ENCODE measurements at regions not wholly inside any gene's neighbourhood (a gene's known extent, or its start where the extent isn't known, plus 50 kb on each side); places are given as distances from the start of the nearest gene placed in this dataset.

DNA sequence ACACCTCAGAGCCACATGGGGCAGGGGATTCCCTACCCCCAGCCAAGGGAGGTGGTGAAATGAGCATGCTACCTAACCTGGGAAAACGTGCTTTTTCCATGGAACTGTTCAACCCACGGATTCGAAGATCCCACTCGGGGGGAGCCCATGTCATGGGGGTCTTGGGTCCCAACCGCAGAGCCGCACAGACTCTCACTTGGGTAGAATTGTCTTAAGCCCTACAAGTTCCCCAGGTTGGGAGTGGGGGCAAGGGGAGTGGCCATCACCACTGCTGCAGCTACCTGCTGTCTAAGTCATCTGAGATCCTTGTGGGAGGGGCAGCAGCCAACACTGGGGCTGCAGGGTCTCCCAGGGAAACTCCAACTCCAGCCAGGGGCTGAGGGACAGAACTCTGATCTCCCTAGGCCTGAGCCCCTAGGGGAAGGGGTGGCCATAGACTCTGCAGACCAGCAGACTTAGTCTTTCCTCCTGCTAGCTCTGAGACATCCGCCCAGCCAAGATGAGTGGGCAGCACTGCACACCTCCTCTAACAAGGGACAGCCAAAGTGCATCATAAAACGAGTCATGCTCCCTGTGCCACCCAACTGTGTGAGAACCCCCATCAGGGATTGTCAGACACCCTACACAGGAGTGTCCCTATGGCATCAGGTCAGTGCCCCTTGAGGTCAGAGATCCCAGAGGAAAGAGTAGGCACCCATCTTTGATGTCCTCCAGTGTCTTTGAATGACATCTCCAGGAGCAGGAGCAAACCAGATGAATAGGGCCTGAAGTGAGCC, 610.4 kb upstream of the SLITRK6 start:
- TF ChIP-seq HDGF (IDR thresholded peaks at IDR 0.05; ENCODE audit: borderline replicate concordance) (no peak), FOXK2 (IDR thresholded peaks at IDR 0.05) (no peak), PKNOX1 (IDR thresholded peaks at IDR 0.05) (no peak), FOXA1 (IDR thresholded peaks at IDR 0.05) (no peak), ARNT (IDR thresholded peaks at IDR 0.05) (no peak), SUZ12 (IDR thresholded peaks at IDR 0.05) (no peak)
